SJSA1 (cell line): ENCODE measurements at regions not wholly inside any gene's neighbourhood (a gene's known extent, or its start where the extent isn't known, plus 50 kb on each side); places are given as distances from the start of the nearest gene placed in this dataset.
"Not testable (repeated sequence)": the region's sequence is repeated elsewhere in the genome, so short reads cannot be mapped to it uniquely, and the experiment has no call there.

ENCODE experiments used
- DNase-seq, 2 experiments: peaks; one replicate each; pipeline ENCODE4 v3.0.0-alpha.2; 2015 to 2020; ENCODE audit warnings: low spot score in 2 of 2, low read depth in 1 of 2
- H3K27ac ChIP-seq: fragments of 250-450 bp; sonication (Bioruptor Pico); 2 replicates; pipeline ENCODE4 v1.5.1; 2020; ENCODE audit warnings: mild to moderate bottlenecking, moderate library complexity
- H3K27me3 ChIP-seq: fragments of 250-450 bp; sonication (Bioruptor Pico); replicated peaks from 2 replicates; pipeline ENCODE4 v1.5.1; 2020; ENCODE audit warnings: mild to moderate bottlenecking, moderate library complexity
- H3K36me3 ChIP-seq: fragments of 250-450 bp; sonication (Bioruptor Pico); 2 replicates; pipeline ENCODE4 v1.5.1; 2020; ENCODE audit warnings: mild to moderate bottlenecking
- H3K4me1 ChIP-seq: fragments of 250-450 bp; sonication (Bioruptor Pico); replicated peaks from 2 replicates; pipeline ENCODE4 v1.6.1; 2021; ENCODE audit warnings: mild to moderate bottlenecking
- H3K4me3 ChIP-seq: fragments of 250-450 bp; sonication (Bioruptor Pico); 2 replicates; pipeline ENCODE4 v1.5.1; 2020; ENCODE audit warnings: mild to moderate bottlenecking
- H3K9me3 ChIP-seq: fragments of 250-450 bp; sonication (Bioruptor Pico); replicated peaks from 2 replicates; pipeline ENCODE4 v1.5.1; 2020; ENCODE audit warnings: mild to moderate bottlenecking

GRCh38 chr5:168076561-168076991 lies 214.9 kb upstream of the WWC1 start:
- no peaks in the 10 kb centered on the region for H3K9me3 ChIP-seq
- H3K27me3 ChIP-seq, result no peaks in the 10 kb centered on the region
- no peak overlapping the region for H3K4me3 ChIP-seq
- H3K36me3 ChIP-seq, result no peaks in the 10 kb centered on the region
- DNase-seq, result peak; percentile 61 to 71
- H3K27ac ChIP-seq, result no peak overlapping the region
- peaks cover 33% of the 10 kb centered on the region for H3K4me1 ChIP-seq

- H3K27me3 ChIP-seq, result no peaks in the 10 kb centered on the region
- H3K27ac ChIP-seq, result peak overlapping the region; percentile 75
- no peaks in the 10 kb centered on the region; the same call in 1 of the 2 replicates for H3K36me3 ChIP-seq
- H3K9me3 ChIP-seq, result no peaks in the 10 kb centered on the region
- peak; percentile 72 to 81 for DNase-seq
- H3K4me3 ChIP-seq, result no peak overlapping the region
- peaks cover 28% of the 10 kb centered on the region for H3K4me1 ChIP-seq
Observed at GRCh38 chr5:168085261-168086031, 206.0 kb upstream of the WWC1 start.

GRCh38 chr5:168086104-168086610 lies 205.3 kb upstream of the WWC1 start:
- H3K4me3 ChIP-seq, result no peak overlapping the region
- DNase-seq, result peak; percentile 92 to 97
- no peaks in the 10 kb centered on the region for H3K27me3 ChIP-seq
- peaks cover 28% of the 10 kb centered on the region for H3K4me1 ChIP-seq
- H3K36me3 ChIP-seq, result peaks cover 5% of the 10 kb centered on the region
- H3K9me3 ChIP-seq, result no peaks in the 10 kb centered on the region
- H3K27ac ChIP-seq, result peak overlapping the region; percentile 75

- Histone ChIP-seq H3K27ac (no peak overlapping the region), H3K27me3 (no peaks in the 10 kb centered on the region), H3K4me1 (peaks cover 28% of the 10 kb centered on the region), H3K4me3 (no peak overlapping the region), H3K36me3 (peaks cover 7% of the 10 kb centered on the region), H3K9me3 (no peaks in the 10 kb centered on the region)
- DNase-seq, result no peak
Observed at GRCh38 chr5:168086746-168087145, 204.7 kb upstream of the WWC1 start.

- H3K4me1 ChIP-seq, result peaks cover 37% of the 10 kb centered on the region
- H3K36me3 ChIP-seq, result peaks cover 18% of the 10 kb centered on the region
- no peak overlapping the region for H3K4me3 ChIP-seq
- H3K27me3 ChIP-seq, result no peaks in the 10 kb centered on the region
- H3K9me3 ChIP-seq, result no peaks in the 10 kb centered on the region
- H3K27ac ChIP-seq, result no peak overlapping the region
- DNase-seq, result no peak
Observed at GRCh38 chr5:168088410-168089173, 202.9 kb upstream of the WWC1 start.

- H3K4me1 ChIP-seq, result peaks cover 42% of the 10 kb centered on the region
- H3K9me3 ChIP-seq, result no peaks in the 10 kb centered on the region
- DNase-seq, result no peak
- H3K27me3 ChIP-seq, result no peaks in the 10 kb centered on the region
- H3K27ac ChIP-seq, result no peak overlapping the region
- H3K36me3 ChIP-seq, result peaks cover 18% of the 10 kb centered on the region
- no peak overlapping the region for H3K4me3 ChIP-seq
Observed at GRCh38 chr5:168089201-168089887, 202.1 kb upstream of the WWC1 start.

- H3K4me3 ChIP-seq, result no peak overlapping the region
- no peaks in the 10 kb centered on the region for H3K27me3 ChIP-seq
- no peaks in the 10 kb centered on the region for H3K9me3 ChIP-seq
- peaks cover 16% of the 10 kb centered on the region for H3K4me1 ChIP-seq
- no peak overlapping the region for H3K27ac ChIP-seq
- DNase-seq, result no peak
- peaks cover 18% of the 10 kb centered on the region for H3K36me3 ChIP-seq
Observed at GRCh38 chr5:168092209-168093185, 198.9 kb upstream of the WWC1 start.

GRCh38 chr5:168093200-168093910 lies 198.1 kb upstream of the WWC1 start:
- Histone ChIP-seq H3K27me3 (no peaks in the 10 kb centered on the region), H3K36me3 (peaks cover 18% of the 10 kb centered on the region), H3K9me3 (no peaks in the 10 kb centered on the region), H3K4me3 (no peak overlapping the region), H3K27ac (no peak overlapping the region), H3K4me1 (peaks cover 16% of the 10 kb centered on the region)
- DNase-seq, result no peak

GRCh38 chr5:168096525-168096924 lies 194.9 kb upstream of the WWC1 start:
- Histone ChIP-seq H3K27me3 (no peaks in the 10 kb centered on the region), H3K36me3 (peaks cover 15% of the 10 kb centered on the region), H3K4me3 (no peak overlapping the region), H3K27ac (no peak overlapping the region), H3K4me1 (peaks cover 16% of the 10 kb centered on the region), H3K9me3 (no peaks in the 10 kb centered on the region)
- no peak for DNase-seq

- peaks cover 12% of the 10 kb centered on the region for H3K4me1 ChIP-seq
- H3K36me3 ChIP-seq, result peaks cover 2% of the 10 kb centered on the region; the same call in 1 of the 2 replicates
- no peaks in the 10 kb centered on the region for H3K27me3 ChIP-seq
- H3K9me3 ChIP-seq, result no peaks in the 10 kb centered on the region
- no peak overlapping the region for H3K27ac ChIP-seq
- H3K4me3 ChIP-seq, result no peak overlapping the region
- DNase-seq, result no peak
Observed at GRCh38 chr5:168097876-168098653, 193.4 kb upstream of the WWC1 start.

GRCh38 chr5:168101352-168101751 lies 190.1 kb upstream of the WWC1 start:
- DNase-seq, result no peak
- Histone ChIP-seq H3K36me3 (peaks cover 2% of the 10 kb centered on the region; the same call in 1 of the 2 replicates), H3K27me3 (no peaks in the 10 kb centered on the region), H3K9me3 (no peaks in the 10 kb centered on the region), H3K4me3 (no peak overlapping the region), H3K4me1 (peaks cover 19% of the 10 kb centered on the region), H3K27ac (no peak overlapping the region)

GRCh38 chr5:168103018-168103417 lies 188.4 kb upstream of the WWC1 start:
- not testable (repeated sequence) for H3K9me3 ChIP-seq, H3K27ac ChIP-seq, H3K36me3 ChIP-seq, H3K27me3 ChIP-seq, DNase-seq, H3K4me3 ChIP-seq
- H3K4me1 ChIP-seq, result peaks cover 24% of the 10 kb centered on the region
